CD14-positive monocyte (primary cell): ENCODE measurements at regions not wholly inside any gene's neighbourhood (a gene's known extent, or its start where the extent isn't known, plus 50 kb on each side); places are given as distances from the start of the nearest gene placed in this dataset.

Source experiments
- DNase-seq, 3 donors: peaks; one replicate each; pipeline ENCODE4 v3.0.0-alpha.2; 2011 to 2022
- H2AFZ ChIP-seq: 2 replicates; pipeline ENCODE4 v1.6.0; 2012; ENCODE audit warnings: mild to moderate bottlenecking, low read depth, low read length, inconsistent platforms; ENCODE audit not compliant: insufficient read depth, poor library complexity, severe bottlenecking
- H3K27ac ChIP-seq, 2 donors: 1 replicate in 1 of 2; 2 replicates in 1 of 2; pipeline ENCODE4 v1.5.1; 2012 to 2013; ENCODE audit warnings: low read length in 2 of 2, control low read depth in 1 of 2, inconsistent platforms in 1 of 2, low read depth in 1 of 2, mild to moderate bottlenecking in 1 of 2
- H3K27me3 ChIP-seq, 2 donors: one replicate each; pipeline versions ENCODE4 v1.6.0 to v1.6.1; 2011 to 2013; ENCODE audit warnings: low read length in 2 of 2; ENCODE audit not compliant: control insufficient read depth in 2 of 2, insufficient read depth in 2 of 2
- H3K36me3 ChIP-seq, 2 donors: replicated peaks in 1 of 2; 1 replicate in 1 of 2; 2 replicates in 1 of 2; pipeline versions ENCODE4 v1.5.1 to v1.6.1; 2012 to 2013; ENCODE audit warnings: low read length in 2 of 2, control low read depth in 1 of 2, inconsistent platforms in 1 of 2, mild to moderate bottlenecking in 1 of 2; ENCODE audit not compliant: insufficient read depth in 2 of 2, control insufficient read depth in 1 of 2
- H3K4me1 ChIP-seq, 2 donors: 1 replicate in 1 of 2; 2 replicates in 1 of 2; pipeline versions ENCODE4 v1.5.1 to v1.6.1; 2012 to 2013; ENCODE audit warnings: low read length in 2 of 2, control low read depth in 1 of 2, inconsistent platforms in 1 of 2, mild to moderate bottlenecking in 1 of 2, moderate library complexity in 1 of 2; ENCODE audit not compliant: insufficient read depth in 2 of 2, control insufficient read depth in 1 of 2
- H3K4me2 ChIP-seq: replicated peaks from 2 replicates; pipeline ENCODE3; 2012; ENCODE audit warnings: low read length, moderate library complexity, mild to moderate bottlenecking; ENCODE audit not compliant: poor library complexity, severe bottlenecking; ENCODE audit errors: extremely low read depth
- H3K4me3 ChIP-seq, 3 experiments: fragments of 200-600 bp in 1 of 3; sonication (generic) in 1 of 3; replicated peaks in 1 of 3; 1 replicate in 2 of 3; 2 replicates in 1 of 3; pipeline ENCODE4 v1.5.1; 2011 to 2013; ENCODE audit warnings: low read length in 3 of 3, mild to moderate bottlenecking in 3 of 3, control low read depth in 2 of 3, low read depth in 2 of 3, inconsistent platforms in 1 of 3, moderate library complexity in 1 of 3
- H3K79me2 ChIP-seq: 2 replicates; pipeline ENCODE4 v1.6.0; 2012; ENCODE audit warnings: mild to moderate bottlenecking, control low read depth, inconsistent platforms, low read length, moderate library complexity; ENCODE audit not compliant: insufficient read depth
- H3K9ac ChIP-seq: 2 replicates; pipeline ENCODE4 v1.6.0; 2017; ENCODE audit warnings: low read length, mild to moderate bottlenecking; ENCODE audit not compliant: insufficient read depth, poor library complexity, severe bottlenecking
- H3K9me3 ChIP-seq, 2 donors: replicated peaks in 1 of 2; 1 replicate in 1 of 2; 2 replicates in 1 of 2; pipeline versions ENCODE4 v1.5.1 to v1.6.1; 2012 to 2013; ENCODE audit warnings: low read length in 2 of 2, control low read depth in 1 of 2; ENCODE audit not compliant: control insufficient read depth in 1 of 2, insufficient read depth in 1 of 2
- H4K20me1 ChIP-seq: 2 replicates; pipeline ENCODE4 v1.6.0; 2012; ENCODE audit warnings: mild to moderate bottlenecking, low read length, control low read depth, moderate library complexity; ENCODE audit not compliant: insufficient read depth
- H3K27ac Mint-ChIP-seq, 7 donors: one replicate each; pipeline ENCODE4 v1.8.0; 2020; ENCODE audit warnings: mild to moderate bottlenecking in 7 of 7, mixed read lengths in 7 of 7, moderate library complexity in 6 of 7, inconsistent platforms in 2 of 7
- H3K27me3 Mint-ChIP-seq, 3 donors: one replicate each; pipeline ENCODE4 v1.8.0; 2021 to 2022; ENCODE audit warnings: low read depth in 3 of 3, mild to moderate bottlenecking in 3 of 3, mixed read lengths in 3 of 3, moderate library complexity in 3 of 3, inconsistent platforms in 1 of 3
- H3K36me3 Mint-ChIP-seq, 2 donors: one replicate each; pipeline ENCODE4 v1.8.0; 2020; ENCODE audit warnings: mixed read lengths in 2 of 2, inconsistent platforms in 1 of 2, mild to moderate bottlenecking in 1 of 2
- H3K4me1 Mint-ChIP-seq: one replicate; pipeline ENCODE4 v1.8.0; 2020; ENCODE audit warnings: mild to moderate bottlenecking, mixed read lengths
- H3K4me3 Mint-ChIP-seq, 2 donors: one replicate each; pipeline ENCODE4 v1.8.0; 2020; ENCODE audit warnings: mild to moderate bottlenecking in 2 of 2, mixed read lengths in 2 of 2, moderate library complexity in 1 of 2
- H3K9me3 Mint-ChIP-seq, 7 donors: one replicate each; pipeline ENCODE4 v1.8.0; 2020 to 2022; ENCODE audit warnings: mixed read lengths in 7 of 7, mild to moderate bottlenecking in 6 of 7, moderate library complexity in 6 of 7, inconsistent platforms in 2 of 7
- CTCF ChIP-seq: fragments of 200-600 bp; IDR thresholded peaks from one replicate; pipeline ENCODE4 v1.8.0; 2022; ENCODE audit warnings: antibody characterized with exemption, mild to moderate bottlenecking
- WGBS: methylation state at CpG from one replicate; pipeline ENCODE4 v1.1.5; 2013; ENCODE audit warnings: missing lambda C conversion rate; ENCODE audit not compliant: insufficient coverage; 5-methylcytosine and 5-hydroxymethylcytosine counted together
- intact Hi-C, 2 donors: fragments of 100-400 bp; cut with micrococcal nuclease; formaldehyde crosslinking; loops; one replicate each; pipeline versions ENCODE4 v1.15.0 to v1.15.1; 2023

- Histone ChIP-seq H2AFZ (no peak overlapping the region), H3K4me3 (no peak overlapping the region), H4K20me1 (no peaks in the 10 kb centered on the region), H3K36me3 (no peaks in the 10 kb centered on the region), H3K9me3 (no peaks in the 10 kb centered on the region), H3K4me2 (no peak overlapping the region), H3K79me2 (no peaks in the 10 kb centered on the region), H3K27ac (no peak overlapping the region), H3K9ac (no peak overlapping the region), H3K4me1 (no peaks in the 10 kb centered on the region), H3K27me3 (no peaks in the 10 kb centered on the region)
- Mint-ChIP-seq H3K4me3 (no peak overlapping the region), H3K4me1 (peaks cover 2% of the 10 kb centered on the region), H3K36me3 (no peaks in the 10 kb centered on the region), H3K27ac (no peak overlapping the region), H3K9me3 (peaks cover 0 to 4% (median 0%) of the 10 kb centered on the region in 7 donors), H3K27me3 (peaks cover 0 to 3% (median 3%) of the 10 kb centered on the region in 3 donors)
- intact Hi-C loops = loop anchor here in 1 of 2 donors (5.0 kb wide), 1 partner anchor 49 kb away; no protein-coding TSS in a partner anchor
- 92% methylated on average over 2 of the region's 4 CpGs for WGBS
- no peak for DNase-seq
- no peak for TF ChIP-seq CTCF
Measured at GRCh38 chr11:127070808-127071207, 70.2 kb upstream of the KIRREL3 start.

- Mint-ChIP-seq H3K4me3 (no peak overlapping the region), H3K4me1 (no peaks in the 10 kb centered on the region), H3K36me3 (no peaks in the 10 kb centered on the region), H3K27me3 (peaks cover 0 to 3% (median 1%) of the 10 kb centered on the region in 3 donors), H3K27ac (no peak overlapping the region), H3K9me3 (peaks cover 0 to 4% (median 0%) of the 10 kb centered on the region in 7 donors)
- intact Hi-C loops = no loop called here
- Histone ChIP-seq H3K27me3 (no peaks in the 10 kb centered on the region), H3K9me3 (no peaks in the 10 kb centered on the region), H2AFZ (no peak overlapping the region), H3K36me3 (no peaks in the 10 kb centered on the region), H3K4me3 (no peak overlapping the region), H3K4me1 (no peaks in the 10 kb centered on the region), H3K27ac (no peak overlapping the region), H3K4me2 (no peak overlapping the region), H3K79me2 (no peaks in the 10 kb centered on the region), H3K9ac (no peak overlapping the region), H4K20me1 (no peaks in the 10 kb centered on the region)
- no peak for DNase-seq
- WGBS = 89% methylated on average over 3 of the region's 7 CpGs
- TF ChIP-seq CTCF = no peak
Measured at GRCh38 chr11:127066401-127067090, 66.0 kb upstream of the KIRREL3 start.
